ENCODE measurements at regions not wholly inside any gene's neighbourhood (a gene's known extent, or its start where the extent isn't known, plus 50 kb on each side); places are given as distances from the start of the nearest gene placed in this dataset.

GRCh38 chr15:70470556-70471191 is 292.7 kb downstream of the UACA start:
- Histone ChIP-seq H3K36me3 (ENCODE audit: control insufficient read depth in 1 of 2, insufficient read depth in 2 of 2, low read length in 2 of 2) (no peaks in the 10 kb centered on the region), H3K9me3 (ENCODE audit: control insufficient read depth in 1 of 2, insufficient read depth in 1 of 2, low read depth in 1 of 2, low read length in 2 of 2) (no peaks in the 10 kb centered on the region), H2AFZ (ENCODE audit: low read depth, low read length, poor library complexity, severe bottlenecking) (no peak overlapping the region), H3K27me3 (ENCODE audit: insufficient read depth, low read length) (peaks cover 8% of the 10 kb centered on the region; the same call in 1 of the 2 replicates), H3K4me2 (ENCODE audit: low read length) (no peak overlapping the region), H3K79me2 (ENCODE audit: insufficient read depth, low read length) (no peaks in the 10 kb centered on the region), H3K4me1 (ENCODE audit: control insufficient read depth in 1 of 2, insufficient read depth in 2 of 2, low read length in 2 of 2) (peaks cover 21 to 22% of the 10 kb centered on the region in 2 experiments), H3K27ac (ENCODE audit: low read depth, low read length) (no peak overlapping the region), H3K9me2 (ENCODE audit: insufficient read depth) (no peaks in the 10 kb centered on the region), H4K20me1 (ENCODE audit: insufficient read depth) (no peaks in the 10 kb centered on the region), H3K4me3 (replicated peaks in 1 of 2; ENCODE audit: low read depth in 1 of 2, low read length in 2 of 2) (no peak overlapping the region), H3K9ac (ENCODE audit: low read length) (no peak overlapping the region)
- CTCF ChIA-PET = no interaction called here
- ATAC-seq (no peak), DNase-seq (ENCODE audit: low read depth, low spot score) (no peak)
- no TSS peak for BruUV-seq (replicated peaks)
- POLR2A ChIA-PET = no interaction called here
- intact Hi-C loops (cut with micrococcal nuclease) = no loop called here
- no peak for TF ChIP-seq POLR2A (IDR thresholded peaks at IDR 0.05; ENCODE audit: borderline replicate concordance, extremely low read depth, insufficient read depth, insufficient read length)
- TF ChIP-seq, protein P1, sequence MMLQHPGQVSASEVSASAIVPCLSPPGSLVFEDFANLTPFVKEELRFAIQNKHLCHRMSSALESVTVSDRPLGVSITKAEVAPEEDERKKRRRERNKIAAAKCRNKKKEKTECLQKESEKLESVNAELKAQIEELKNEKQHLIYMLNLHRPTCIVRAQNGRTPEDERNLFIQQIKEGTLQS (IDR thresholded peaks at IDR 0.05) = no peak
- TF ChIP-seq SP1 (IDR thresholded peaks at IDR 0.05; ENCODE audit: low read depth) = no peak
- no peak for TF ChIP-seq EZH2 (IDR thresholded peaks at IDR 0.05)
- TF ChIP-seq EGR1 (IDR thresholded peaks at IDR 0.05; ENCODE audit: low read depth) = no peak
- no peak for TF ChIP-seq TCF7L2 (IDR thresholded peaks at IDR 0.05; ENCODE audit: borderline replicate concordance, extremely low read depth, insufficient read depth, insufficient read length)
- TF ChIP-seq SIN3A (IDR thresholded peaks at IDR 0.05; ENCODE audit: low read depth) = no peak
- TF ChIP-seq, protein P2, sequence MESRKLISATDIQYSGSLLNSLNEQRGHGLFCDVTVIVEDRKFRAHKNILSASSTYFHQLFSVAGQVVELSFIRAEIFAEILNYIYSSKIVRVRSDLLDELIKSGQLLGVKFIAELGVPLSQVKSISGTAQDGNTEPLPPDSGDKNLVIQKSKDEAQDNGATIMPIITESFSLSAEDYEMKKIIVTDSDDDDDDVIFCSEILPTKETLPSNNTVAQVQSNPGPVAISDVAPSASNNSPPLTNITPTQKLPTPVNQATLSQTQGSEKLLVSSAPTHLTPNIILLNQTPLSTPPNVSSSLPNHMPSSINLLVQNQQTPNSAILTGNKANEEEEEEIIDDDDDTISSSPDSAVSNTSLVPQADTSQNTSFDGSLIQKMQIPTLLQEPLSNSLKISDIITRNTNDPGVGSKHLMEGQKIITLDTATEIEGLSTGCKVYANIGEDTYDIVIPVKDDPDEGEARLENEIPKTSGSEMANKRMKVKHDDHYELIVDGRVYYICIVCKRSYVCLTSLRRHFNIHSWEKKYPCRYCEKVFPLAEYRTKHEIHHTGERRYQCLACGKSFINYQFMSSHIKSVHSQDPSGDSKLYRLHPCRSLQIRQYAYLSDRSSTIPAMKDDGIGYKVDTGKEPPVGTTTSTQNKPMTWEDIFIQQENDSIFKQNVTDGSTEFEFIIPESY (IDR thresholded peaks at IDR 0.05; ENCODE audit: extremely low read depth, insufficient replicate concordance, low read length) = no peak
- no peak for TF ChIP-seq CEBPB (IDR thresholded peaks at IDR 0.05; ENCODE audit: low read depth)
- TF ChIP-seq POLR2AphosphoS5 (IDR thresholded peaks at IDR 0.05; ENCODE audit: low read depth, low read length) = no peak
- TF ChIP-seq, protein P3, sequence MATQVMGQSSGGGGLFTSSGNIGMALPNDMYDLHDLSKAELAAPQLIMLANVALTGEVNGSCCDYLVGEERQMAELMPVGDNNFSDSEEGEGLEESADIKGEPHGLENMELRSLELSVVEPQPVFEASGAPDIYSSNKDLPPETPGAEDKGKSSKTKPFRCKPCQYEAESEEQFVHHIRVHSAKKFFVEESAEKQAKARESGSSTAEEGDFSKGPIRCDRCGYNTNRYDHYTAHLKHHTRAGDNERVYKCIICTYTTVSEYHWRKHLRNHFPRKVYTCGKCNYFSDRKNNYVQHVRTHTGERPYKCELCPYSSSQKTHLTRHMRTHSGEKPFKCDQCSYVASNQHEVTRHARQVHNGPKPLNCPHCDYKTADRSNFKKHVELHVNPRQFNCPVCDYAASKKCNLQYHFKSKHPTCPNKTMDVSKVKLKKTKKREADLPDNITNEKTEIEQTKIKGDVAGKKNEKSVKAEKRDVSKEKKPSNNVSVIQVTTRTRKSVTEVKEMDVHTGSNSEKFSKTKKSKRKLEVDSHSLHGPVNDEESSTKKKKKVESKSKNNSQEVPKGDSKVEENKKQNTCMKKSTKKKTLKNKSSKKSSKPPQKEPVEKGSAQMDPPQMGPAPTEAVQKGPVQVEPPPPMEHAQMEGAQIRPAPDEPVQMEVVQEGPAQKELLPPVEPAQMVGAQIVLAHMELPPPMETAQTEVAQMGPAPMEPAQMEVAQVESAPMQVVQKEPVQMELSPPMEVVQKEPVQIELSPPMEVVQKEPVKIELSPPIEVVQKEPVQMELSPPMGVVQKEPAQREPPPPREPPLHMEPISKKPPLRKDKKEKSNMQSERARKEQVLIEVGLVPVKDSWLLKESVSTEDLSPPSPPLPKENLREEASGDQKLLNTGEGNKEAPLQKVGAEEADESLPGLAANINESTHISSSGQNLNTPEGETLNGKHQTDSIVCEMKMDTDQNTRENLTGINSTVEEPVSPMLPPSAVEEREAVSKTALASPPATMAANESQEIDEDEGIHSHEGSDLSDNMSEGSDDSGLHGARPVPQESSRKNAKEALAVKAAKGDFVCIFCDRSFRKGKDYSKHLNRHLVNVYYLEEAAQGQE (IDR thresholded peaks at IDR 0.05; ENCODE audit: low read depth) = no peak
- RAD21 ChIA-PET (ENCODE audit: low non-redundant PET in 1 of 2, low total read pairs in 2 of 2, uncharacterized antibody in 2 of 2, unreplicated experiment in 2 of 2) = no interaction called here
